ENCODE measurements at regions not wholly inside any gene's neighbourhood (a gene's known extent, or its start where the extent isn't known, plus 50 kb on each side); places are given as distances from the start of the nearest gene placed in this dataset.

DNA sequence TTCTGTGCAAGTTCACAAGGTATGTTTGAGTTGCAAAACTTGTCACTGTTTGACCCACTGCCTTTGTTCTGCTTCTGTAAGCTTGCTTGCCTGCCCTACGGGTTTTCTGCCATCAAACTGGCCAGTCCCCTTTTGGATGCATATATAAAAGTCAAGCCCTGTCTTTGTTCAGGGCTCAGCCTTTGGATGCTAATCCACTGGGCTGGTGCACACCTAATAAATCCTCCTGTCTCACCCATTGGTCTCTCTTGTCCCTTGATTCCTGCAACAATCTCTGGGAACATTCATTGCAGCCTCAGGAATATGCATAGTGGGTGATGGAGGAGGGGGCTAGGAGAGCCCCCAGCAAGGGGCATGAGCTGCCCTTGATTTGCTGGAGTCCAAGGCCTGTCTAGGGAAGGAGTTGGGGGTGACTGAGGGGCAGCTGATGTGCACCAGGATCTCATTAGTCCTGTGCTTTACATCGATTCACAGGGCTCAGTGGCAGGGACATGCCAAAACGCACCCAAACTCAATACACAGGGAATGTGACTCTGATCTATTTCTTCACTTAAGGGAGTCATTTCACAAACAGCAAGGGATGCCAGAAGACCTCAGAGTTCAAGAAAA lies 225.4 kb upstream of the NLRP1 start:
- ATAC-seq (ENCODE audit: insufficient read depth, low read depth) (no peak), DNase-seq (no peak)
- no peak overlapping the region for H3K4me2 ChIP-seq (ENCODE audit: insufficient read depth, low read length)
- H3K4me3 ChIP-seq (ENCODE audit: low read depth in 1 of 2, low read length in 2 of 2): no peak overlapping the region
- H3K36me3 ChIP-seq (ENCODE audit: insufficient read depth, low read length): no peaks in the 10 kb centered on the region
- no peaks in the 10 kb centered on the region for H3K4me1 ChIP-seq (ENCODE audit: insufficient read depth, low read length)
- H3K27ac ChIP-seq (ENCODE audit: low read length): no peak overlapping the region
- no peaks in the 10 kb centered on the region for H4K20me1 ChIP-seq (ENCODE audit: insufficient read depth, low read length)
- no peaks in the 10 kb centered on the region for H3K27me3 ChIP-seq (ENCODE audit: insufficient read depth, low read length, poor library complexity)
- H3K9ac ChIP-seq (ENCODE audit: low read depth, low read length): no peak overlapping the region
- H3K79me2 ChIP-seq (ENCODE audit: insufficient read depth, low read length): no peaks in the 10 kb centered on the region
- TF ChIP-seq, protein P1, sequence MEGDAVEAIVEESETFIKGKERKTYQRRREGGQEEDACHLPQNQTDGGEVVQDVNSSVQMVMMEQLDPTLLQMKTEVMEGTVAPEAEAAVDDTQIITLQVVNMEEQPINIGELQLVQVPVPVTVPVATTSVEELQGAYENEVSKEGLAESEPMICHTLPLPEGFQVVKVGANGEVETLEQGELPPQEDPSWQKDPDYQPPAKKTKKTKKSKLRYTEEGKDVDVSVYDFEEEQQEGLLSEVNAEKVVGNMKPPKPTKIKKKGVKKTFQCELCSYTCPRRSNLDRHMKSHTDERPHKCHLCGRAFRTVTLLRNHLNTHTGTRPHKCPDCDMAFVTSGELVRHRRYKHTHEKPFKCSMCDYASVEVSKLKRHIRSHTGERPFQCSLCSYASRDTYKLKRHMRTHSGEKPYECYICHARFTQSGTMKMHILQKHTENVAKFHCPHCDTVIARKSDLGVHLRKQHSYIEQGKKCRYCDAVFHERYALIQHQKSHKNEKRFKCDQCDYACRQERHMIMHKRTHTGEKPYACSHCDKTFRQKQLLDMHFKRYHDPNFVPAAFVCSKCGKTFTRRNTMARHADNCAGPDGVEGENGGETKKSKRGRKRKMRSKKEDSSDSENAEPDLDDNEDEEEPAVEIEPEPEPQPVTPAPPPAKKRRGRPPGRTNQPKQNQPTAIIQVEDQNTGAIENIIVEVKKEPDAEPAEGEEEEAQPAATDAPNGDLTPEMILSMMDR (IDR thresholded peaks at IDR 0.05; ENCODE audit: borderline replicate concordance, extremely low read depth, low read length, poor library complexity, severe bottlenecking): no peak
- TF ChIP-seq EZH2 (IDR thresholded peaks at IDR 0.05; ENCODE audit: borderline replicate concordance, low read depth, low read length, severe bottlenecking): no peak
- H2AFZ ChIP-seq (ENCODE audit: low read depth, low read length): no peak overlapping the region
- peaks cover 15% of the 10 kb centered on the region for H3K9me3 ChIP-seq (ENCODE audit: insufficient read depth, low read length, severe bottlenecking)

DNA sequence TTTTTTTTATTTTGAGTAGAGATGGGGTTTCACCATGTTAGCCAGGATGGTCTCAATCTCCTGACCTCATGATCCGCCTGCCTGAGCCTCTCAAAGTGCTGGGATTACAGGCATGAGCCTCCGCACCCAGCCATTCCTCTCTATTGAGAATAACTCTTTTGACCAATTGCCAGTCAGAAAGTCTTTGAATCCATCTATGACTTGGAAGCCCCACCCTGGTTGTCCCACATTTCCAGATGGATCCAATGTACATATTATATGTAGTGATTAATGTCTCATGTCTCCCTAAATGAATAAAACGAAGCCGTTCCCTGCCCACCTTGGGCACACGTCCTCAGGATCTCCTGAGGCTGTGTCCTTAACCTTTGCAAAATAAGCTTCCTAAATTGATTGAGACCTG lies 228.3 kb upstream of the NLRP1 start:
- Histone ChIP-seq H3K4me2 (ENCODE audit: insufficient read depth, low read length) (no peak overlapping the region), H3K36me3 (ENCODE audit: insufficient read depth, low read length) (no peaks in the 10 kb centered on the region), H3K9ac (ENCODE audit: low read depth, low read length) (no peak overlapping the region), H3K27me3 (ENCODE audit: insufficient read depth, low read length, poor library complexity) (peaks cover 3% of the 10 kb centered on the region), H4K20me1 (ENCODE audit: insufficient read depth, low read length) (no peaks in the 10 kb centered on the region), H2AFZ (ENCODE audit: low read depth, low read length) (no peak overlapping the region), H3K4me1 (ENCODE audit: insufficient read depth, low read length) (no peaks in the 10 kb centered on the region), H3K79me2 (ENCODE audit: insufficient read depth, low read length) (no peaks in the 10 kb centered on the region), H3K4me3 (ENCODE audit: low read depth in 1 of 2, low read length in 2 of 2) (no peak overlapping the region), H3K27ac (ENCODE audit: low read length) (no peak overlapping the region), H3K9me3 (ENCODE audit: insufficient read depth, low read length, severe bottlenecking) (peaks cover 15% of the 10 kb centered on the region)
- DNase-seq (no peak), ATAC-seq (ENCODE audit: insufficient read depth, low read depth) (no peak)
- no peak for TF ChIP-seq EZH2 (IDR thresholded peaks at IDR 0.05; ENCODE audit: borderline replicate concordance, low read depth, low read length, severe bottlenecking)
- TF ChIP-seq, protein P1 (IDR thresholded peaks at IDR 0.05; ENCODE audit: borderline replicate concordance, extremely low read depth, low read length, poor library complexity, severe bottlenecking): no peak

DNA sequence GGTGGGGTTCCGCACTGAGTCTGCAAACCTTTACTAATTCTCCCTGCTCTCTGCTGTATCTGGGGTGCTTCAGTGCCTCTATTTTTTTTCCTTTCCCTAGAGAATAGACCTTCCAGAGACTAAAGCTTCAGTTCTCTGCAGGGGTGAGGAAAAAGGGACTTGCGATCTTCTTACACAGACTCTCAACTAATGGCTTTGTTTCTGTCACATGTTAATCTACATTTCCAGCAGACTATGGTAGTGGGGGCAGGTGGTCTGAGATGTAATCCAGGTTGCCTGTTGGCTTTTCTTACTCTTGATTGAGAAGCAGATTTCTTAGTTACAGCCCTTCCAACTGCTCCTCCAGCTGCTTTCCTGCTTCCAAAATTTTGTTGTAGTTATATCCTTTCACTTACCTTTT lies 229.0 kb upstream of the NLRP1 start:
- H2AFZ ChIP-seq (ENCODE audit: low read depth, low read length): no peak overlapping the region
- DNase-seq: no peak
- TF ChIP-seq, protein P1 (IDR thresholded peaks at IDR 0.05; ENCODE audit: borderline replicate concordance, extremely low read depth, low read length, poor library complexity, severe bottlenecking): no peak
- TF ChIP-seq EZH2 (IDR thresholded peaks at IDR 0.05; ENCODE audit: borderline replicate concordance, low read depth, low read length, severe bottlenecking): no peak
- no peaks in the 10 kb centered on the region for H4K20me1 ChIP-seq (ENCODE audit: insufficient read depth, low read length)
- no peaks in the 10 kb centered on the region for H3K79me2 ChIP-seq (ENCODE audit: insufficient read depth, low read length)
- no peak overlapping the region for H3K9ac ChIP-seq (ENCODE audit: low read depth, low read length)
- H3K9me3 ChIP-seq (ENCODE audit: insufficient read depth, low read length, severe bottlenecking): peaks cover 15% of the 10 kb centered on the region
- H3K4me1 ChIP-seq (ENCODE audit: insufficient read depth, low read length): no peaks in the 10 kb centered on the region
- no peaks in the 10 kb centered on the region for H3K36me3 ChIP-seq (ENCODE audit: insufficient read depth, low read length)
- H3K27ac ChIP-seq (ENCODE audit: low read length): no peak overlapping the region
- H3K4me2 ChIP-seq (ENCODE audit: insufficient read depth, low read length): no peak overlapping the region
- peaks cover 3% of the 10 kb centered on the region for H3K27me3 ChIP-seq (ENCODE audit: insufficient read depth, low read length, poor library complexity)
- H3K4me3 ChIP-seq (ENCODE audit: low read depth in 1 of 2, low read length in 2 of 2): no peak overlapping the region
- no peak for ATAC-seq (ENCODE audit: insufficient read depth, low read depth)
